Ectodermal cell (in vitro differentiated cells): ENCODE measurements at regions not wholly inside any gene's neighbourhood (a gene's known extent, or its start where the extent isn't known, plus 50 kb on each side); places are given as distances from the start of the nearest gene placed in this dataset.

Experiments used
- H3K27ac ChIP-seq: 2 replicates; pipeline ENCODE4 v1.7.0; 2013; ENCODE audit warnings: mild to moderate bottlenecking, low read depth, low read length; ENCODE audit not compliant: insufficient read depth, poor library complexity, severe bottlenecking
- H3K27me3 ChIP-seq: 2 replicates; pipeline ENCODE4 v1.7.0; 2013; ENCODE audit warnings: mild to moderate bottlenecking, low read length; ENCODE audit not compliant: insufficient read depth, control insufficient read depth, poor library complexity, severe bottlenecking
- H3K36me3 ChIP-seq: one replicate; pipeline ENCODE4 v1.7.0; 2013; ENCODE audit warnings: low read length; ENCODE audit not compliant: control insufficient read depth, insufficient read depth
- H3K4me1 ChIP-seq: one replicate; pipeline ENCODE4 v1.7.0; 2013; ENCODE audit warnings: low read length; ENCODE audit not compliant: control insufficient read depth, insufficient read depth
- H3K4me3 ChIP-seq: 2 replicates; pipeline ENCODE4 v1.7.0; 2013; ENCODE audit warnings: low read depth, low read length, control low read depth; ENCODE audit not compliant: insufficient read depth
- H3K9me3 ChIP-seq: 2 replicates; pipeline ENCODE4 v1.7.0; 2013; ENCODE audit warnings: mild to moderate bottlenecking, low read length, moderate library complexity; ENCODE audit not compliant: control insufficient read depth
- WGBS, 2 experiments: methylation state at CpG; one replicate each; pipeline ENCODE4 v1.1.7; 2013; ENCODE audit warnings: missing lambda C conversion rate in 2 of 2; 5-methylcytosine and 5-hydroxymethylcytosine counted together

DNA sequence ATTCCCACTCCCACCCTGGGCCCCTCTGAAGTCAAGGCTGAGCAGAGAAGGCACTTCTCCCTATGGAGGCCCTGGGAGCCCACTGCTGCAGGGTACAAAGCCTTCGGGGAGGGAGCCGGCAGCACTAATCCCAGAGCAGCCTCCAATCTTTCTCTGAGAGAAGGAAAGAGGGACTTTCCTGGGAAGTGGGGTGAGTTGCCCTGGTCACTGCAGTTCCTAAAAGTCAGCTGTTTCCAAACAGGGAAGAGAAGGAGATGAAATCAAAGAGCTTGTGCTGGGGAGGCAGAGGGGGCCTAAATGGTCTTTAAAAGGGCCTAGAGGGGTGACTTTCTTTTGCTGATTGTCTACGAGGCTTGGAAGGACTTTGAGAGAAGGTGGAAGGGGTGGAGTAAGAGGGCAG is 264.7 kb downstream of the TNS1 start:
- H3K27ac ChIP-seq = no peak overlapping the region
- WGBS, 2 experiments = 76 to 85% methylated on average over 3 of the region's 3 CpGs
- no peaks in the 10 kb centered on the region for H3K27me3 ChIP-seq
- no peaks in the 10 kb centered on the region for H3K36me3 ChIP-seq
- no peaks in the 10 kb centered on the region for H3K9me3 ChIP-seq
- no peak overlapping the region for H3K4me3 ChIP-seq
- no peaks in the 10 kb centered on the region for H3K4me1 ChIP-seq

DNA sequence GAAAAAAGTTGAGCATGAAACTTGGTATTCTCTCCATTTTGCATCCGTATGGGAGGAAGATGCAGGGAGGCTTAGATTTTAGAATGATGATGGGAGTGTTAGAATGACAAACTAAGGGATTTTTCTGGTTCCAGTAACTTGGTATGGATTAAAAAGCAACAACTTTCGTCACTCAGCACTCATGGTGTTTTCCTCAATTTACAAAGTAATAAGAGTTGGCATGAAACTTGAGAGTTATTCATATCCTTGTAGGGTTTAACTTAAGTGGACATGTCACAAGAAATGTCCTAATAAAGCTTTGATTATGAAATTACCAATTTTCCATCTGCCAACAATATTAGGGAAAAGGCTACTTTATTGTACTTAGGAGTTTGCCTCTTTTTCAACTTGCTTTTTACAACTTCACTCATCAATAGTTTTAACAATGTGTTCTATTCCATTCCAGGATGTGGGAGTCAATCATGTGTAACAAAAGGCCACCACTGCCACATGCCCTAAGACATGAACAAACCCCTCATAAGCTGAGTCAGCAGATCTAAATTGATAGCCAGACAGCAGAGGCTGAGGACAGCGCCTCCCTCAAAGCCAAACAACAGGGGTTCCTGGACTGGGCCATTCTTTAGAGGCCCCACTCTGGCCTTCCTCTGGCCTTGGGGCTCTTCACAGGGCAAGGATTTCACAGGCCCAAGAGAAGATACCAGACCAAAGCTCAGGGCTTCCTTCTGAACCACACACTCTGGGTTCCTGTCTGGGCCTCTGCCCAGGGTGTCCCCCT is 265.8 kb downstream of the TNS1 start:
- WGBS, 2 experiments = 88 to 97% methylated on average over 3 of the region's 3 CpGs

DNA sequence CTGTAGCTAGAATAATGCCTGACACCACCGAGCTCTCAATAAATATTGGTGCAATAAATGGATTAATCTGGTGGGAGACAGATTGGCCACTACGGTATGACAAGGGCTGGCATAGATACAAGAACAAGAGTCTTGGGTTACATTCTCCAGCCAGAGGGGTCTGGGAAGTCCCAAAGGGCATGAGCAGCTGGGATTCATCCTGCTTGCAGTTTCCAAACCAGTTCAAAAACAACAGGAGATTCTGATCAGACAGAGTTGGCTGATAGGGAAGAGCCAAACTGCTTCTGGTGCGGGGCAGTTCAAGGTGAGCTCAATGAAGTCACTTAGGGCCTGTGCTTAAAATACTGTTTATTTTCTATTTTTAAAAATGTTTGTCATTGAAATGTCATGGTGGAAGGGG is 266.9 kb downstream of the TNS1 start:
- Histone ChIP-seq H3K36me3 (no peaks in the 10 kb centered on the region), H3K4me3 (no peak overlapping the region), H3K27ac (no peak overlapping the region), H3K4me1 (no peaks in the 10 kb centered on the region), H3K27me3 (no peaks in the 10 kb centered on the region), H3K9me3 (no peaks in the 10 kb centered on the region)
- WGBS, 2 experiments = 91 to 96% methylated on average over 3 of the region's 3 CpGs

More for the DNA sequence above, 265.8 kb downstream of the TNS1 start:
- Histone ChIP-seq H3K27me3 (no peaks in the 10 kb centered on the region), H3K36me3 (no peaks in the 10 kb centered on the region), H3K27ac (no peak overlapping the region), H3K9me3 (no peaks in the 10 kb centered on the region), H3K4me3 (no peak overlapping the region), H3K4me1 (no peaks in the 10 kb centered on the region)

DNA sequence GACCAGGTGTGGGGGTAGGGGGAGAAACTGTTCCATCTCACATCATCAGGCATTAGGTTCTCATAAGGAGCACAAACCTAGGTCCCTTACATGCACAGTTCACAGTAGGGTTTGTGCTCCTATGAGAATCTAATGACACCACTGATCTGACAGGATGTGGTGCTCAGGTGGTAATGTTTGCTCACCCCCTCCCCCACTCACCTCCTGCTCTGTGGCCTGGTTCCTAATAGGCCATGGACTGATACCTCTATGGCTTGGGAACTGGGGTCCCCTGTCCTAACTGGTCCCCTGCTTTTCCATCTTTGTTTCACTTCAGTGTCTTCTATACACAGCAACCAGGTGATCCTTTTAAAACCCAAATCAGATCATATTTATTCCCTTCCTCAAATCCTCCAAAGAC is 267.8 kb downstream of the TNS1 start:
- Histone ChIP-seq H3K36me3 (no peaks in the 10 kb centered on the region), H3K27me3 (no peaks in the 10 kb centered on the region), H3K4me1 (no peaks in the 10 kb centered on the region)

DNA sequence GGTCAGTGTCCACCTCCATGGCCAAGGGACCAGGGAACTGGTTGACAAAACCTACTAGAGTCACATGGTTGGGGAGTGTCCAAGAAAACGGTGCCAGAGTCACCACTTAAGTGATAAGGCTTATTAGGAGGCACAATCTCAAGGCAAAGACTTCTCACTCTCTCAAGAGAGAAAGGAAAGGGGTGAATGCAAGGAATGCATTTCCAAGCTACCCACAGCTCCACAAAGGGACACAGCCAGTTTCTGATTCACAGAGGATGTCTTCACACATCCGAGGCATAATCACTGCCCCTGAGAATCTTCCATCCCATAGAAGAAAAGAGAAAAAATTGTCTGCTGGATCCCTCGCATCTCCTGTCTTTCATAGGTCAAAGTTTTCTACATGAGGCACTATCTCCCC is 269.3 kb downstream of the TNS1 start:
- 89 to 96% methylated on average over 3 of the region's 3 CpGs for WGBS, 2 experiments
- H3K4me3 ChIP-seq = no peak overlapping the region
- no peak overlapping the region for H3K27ac ChIP-seq

More for the DNA sequence above, 267.8 kb downstream of the TNS1 start:
- Histone ChIP-seq H3K27ac (no peak overlapping the region), H3K9me3 (no peaks in the 10 kb centered on the region), H3K4me3 (no peak overlapping the region)

DNA sequence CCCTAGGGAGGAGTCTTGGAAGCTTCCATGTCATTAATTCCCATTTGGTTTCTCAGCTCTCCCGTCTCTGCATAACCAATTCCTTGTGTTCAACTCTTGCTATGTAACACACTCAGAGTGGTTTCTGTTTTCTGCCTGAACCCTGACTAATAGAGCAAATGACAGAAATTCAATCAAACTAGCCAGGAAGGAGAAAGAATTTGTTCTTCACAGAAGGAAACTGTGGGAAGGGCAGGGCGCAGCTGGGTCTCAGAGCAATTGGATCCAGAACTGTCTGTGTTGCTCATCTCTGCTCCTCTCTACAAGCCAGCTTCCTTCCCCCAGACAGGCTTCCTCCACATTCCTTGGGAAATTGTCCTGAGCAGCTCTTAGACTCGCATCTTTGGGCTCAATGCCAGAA is 269.8 kb downstream of the TNS1 start:
- no peaks in the 10 kb centered on the region for H3K4me1 ChIP-seq
- 87 to 92% methylated on average over 3 of the region's 3 CpGs for WGBS, 2 experiments
- no peaks in the 10 kb centered on the region for H3K9me3 ChIP-seq
- no peak overlapping the region for H3K4me3 ChIP-seq
- H3K27me3 ChIP-seq = no peaks in the 10 kb centered on the region
- H3K36me3 ChIP-seq = no peaks in the 10 kb centered on the region
- H3K27ac ChIP-seq = no peak overlapping the region

More for the DNA sequence above, 269.3 kb downstream of the TNS1 start:
- Histone ChIP-seq H3K36me3 (no peaks in the 10 kb centered on the region), H3K4me1 (no peaks in the 10 kb centered on the region), H3K27me3 (no peaks in the 10 kb centered on the region), H3K9me3 (no peaks in the 10 kb centered on the region)

DNA sequence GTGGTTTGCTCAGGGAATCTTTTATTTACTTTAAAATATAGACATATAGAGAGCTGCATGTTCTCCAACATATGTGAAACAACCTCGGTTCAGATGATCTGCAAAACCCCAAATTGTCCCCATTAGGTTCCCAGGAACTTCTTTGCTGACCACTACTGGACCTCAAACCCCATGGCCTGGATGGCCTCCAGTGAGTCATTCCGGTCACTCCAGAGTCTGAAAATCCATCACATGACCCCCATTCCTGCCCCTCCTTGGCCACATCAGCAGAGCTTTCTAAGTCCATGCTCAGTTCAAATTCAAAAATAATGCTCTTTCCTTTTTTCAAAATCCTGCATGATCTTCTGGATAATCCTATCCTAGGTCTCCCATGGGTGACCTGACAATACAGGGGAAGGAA is 271.0 kb downstream of the TNS1 start:
- Histone ChIP-seq H3K27me3 (no peaks in the 10 kb centered on the region), H3K36me3 (no peaks in the 10 kb centered on the region), H3K4me3 (no peak overlapping the region), H3K27ac (no peak overlapping the region), H3K9me3 (no peaks in the 10 kb centered on the region), H3K4me1 (no peaks in the 10 kb centered on the region)
- WGBS, 2 experiments = 96 to 100% methylated on average over 2 of the region's 2 CpGs

DNA sequence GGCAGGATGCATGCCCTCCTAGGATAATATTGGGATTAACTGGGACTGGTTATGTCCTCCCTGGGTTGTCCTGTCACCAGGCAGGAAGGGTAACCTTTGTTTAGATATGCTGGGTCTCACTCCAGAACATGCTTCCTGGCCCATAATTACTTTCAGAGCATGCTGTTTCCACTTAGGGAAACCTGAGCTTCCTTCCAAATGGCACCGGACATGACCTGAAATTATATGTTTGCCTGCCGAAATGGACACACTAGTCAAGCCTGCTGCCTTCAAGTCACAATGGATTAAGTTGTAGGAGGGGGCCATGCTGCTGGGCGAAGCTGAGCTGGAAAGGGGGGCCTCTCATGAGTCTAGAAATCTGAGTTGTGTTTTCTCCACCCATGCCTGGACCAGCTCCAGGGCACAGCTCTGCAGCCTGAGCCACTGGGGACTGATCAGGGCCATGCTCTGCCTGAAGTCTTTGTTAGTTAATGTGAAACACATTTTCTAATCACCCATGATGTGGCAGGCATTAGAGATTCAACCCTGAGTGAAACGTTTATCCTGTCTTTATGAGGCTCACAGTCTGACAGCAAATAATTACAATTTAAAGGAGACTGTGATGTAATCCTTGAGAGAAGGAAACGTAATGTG is 273.3 kb downstream of the TNS1 start:
- WGBS, 2 experiments = 82 to 85% methylated on average over 5 of the region's 5 CpGs
- no peaks in the 10 kb centered on the region for H3K27me3 ChIP-seq
- no peak overlapping the region for H3K4me3 ChIP-seq
- H3K4me1 ChIP-seq = no peaks in the 10 kb centered on the region
- H3K27ac ChIP-seq = no peak overlapping the region
- H3K36me3 ChIP-seq = no peaks in the 10 kb centered on the region
- H3K9me3 ChIP-seq = no peaks in the 10 kb centered on the region

DNA sequence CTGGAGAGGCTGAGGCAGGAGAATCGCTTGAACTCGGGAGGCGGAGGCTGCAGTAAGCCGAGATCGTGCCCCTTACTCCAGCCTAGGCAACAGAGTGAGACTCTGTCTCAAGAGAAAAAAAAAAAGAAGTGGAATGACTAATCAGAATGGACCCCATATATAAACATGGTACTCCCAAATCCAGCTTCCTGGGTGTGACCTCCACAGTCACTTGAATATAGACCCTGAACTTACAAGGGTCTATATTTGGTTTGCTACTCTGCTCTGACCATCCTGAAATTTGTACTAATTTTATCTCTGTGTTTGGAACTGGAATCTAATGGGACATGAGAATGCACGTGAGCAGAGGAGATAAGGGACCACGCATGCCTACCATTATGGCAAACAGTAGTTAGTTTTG is 275.0 kb downstream of the TNS1 start:
- Histone ChIP-seq H3K27ac (no peak overlapping the region), H3K9me3 (no peaks in the 10 kb centered on the region), H3K36me3 (no peaks in the 10 kb centered on the region), H3K4me3 (no peak overlapping the region), H3K4me1 (no peaks in the 10 kb centered on the region), H3K27me3 (no peaks in the 10 kb centered on the region)
- 93 to 99% methylated on average over 7 of the region's 7 CpGs for WGBS, 2 experiments

DNA sequence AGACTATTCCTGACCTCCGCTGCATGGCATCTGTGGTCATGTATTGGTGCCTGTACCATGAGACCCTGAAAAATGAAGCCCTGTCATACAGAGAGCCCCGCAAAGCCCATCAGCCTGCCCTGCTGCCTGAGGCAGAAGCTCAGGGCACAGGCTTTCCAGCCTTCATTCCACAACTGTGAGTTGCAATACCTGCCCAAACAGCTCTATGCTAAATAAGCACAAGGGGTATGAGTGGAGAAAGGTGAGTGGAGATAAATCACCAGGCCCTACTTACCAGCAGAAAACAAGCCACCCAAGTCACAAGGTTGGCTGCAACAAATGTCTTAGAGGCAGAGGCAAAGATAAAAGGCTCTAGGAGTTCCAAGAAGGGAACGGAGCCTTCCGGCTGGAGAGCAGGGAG is 277.4 kb downstream of the TNS1 start:
- H3K4me1 ChIP-seq = no peaks in the 10 kb centered on the region
- H3K4me3 ChIP-seq = no peak overlapping the region
- H3K27ac ChIP-seq = no peak overlapping the region
- H3K9me3 ChIP-seq = no peaks in the 10 kb centered on the region
- no peaks in the 10 kb centered on the region for H3K36me3 ChIP-seq
- 96 to 97% methylated on average over 4 of the region's 4 CpGs for WGBS, 2 experiments
- H3K27me3 ChIP-seq = no peaks in the 10 kb centered on the region
